ENCODE measurements at regions not wholly inside any gene's neighbourhood (a gene's known extent, or its start where the extent isn't known, plus 50 kb on each side); places are given as distances from the start of the nearest gene placed in this dataset.

DNA sequence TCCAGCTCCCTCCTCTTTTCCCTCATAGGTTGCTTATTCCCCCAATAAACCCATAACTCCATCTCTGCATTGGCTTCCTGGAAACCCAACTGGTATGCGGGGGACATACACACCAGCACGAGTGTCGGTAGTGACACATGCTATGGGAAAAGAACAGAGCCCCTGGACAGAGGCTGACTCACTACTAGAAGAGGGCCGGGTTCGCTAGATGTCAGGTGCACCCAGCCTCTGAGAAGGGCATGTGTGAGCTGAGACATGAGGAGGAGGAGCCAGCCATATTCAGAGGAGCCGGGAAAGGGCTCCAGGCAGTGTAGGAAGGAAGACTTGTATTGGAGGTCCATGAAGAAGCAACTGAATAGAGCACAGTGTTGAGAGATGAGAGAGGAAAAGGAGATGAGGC is 241.1 kb downstream of the SOX9 start:
- Mint-ChIP-seq H3K9me3 (peaks cover 3% of the 10 kb centered on the region), H3K27me3 (no peaks in the 10 kb centered on the region), H3K36me3 (ENCODE audit: low read depth) (no peaks in the 10 kb centered on the region), H3K4me3 (no peak overlapping the region), H3K27ac (no peak overlapping the region), H3K4me1 (ENCODE audit: low read depth) (no peaks in the 10 kb centered on the region)

DNA sequence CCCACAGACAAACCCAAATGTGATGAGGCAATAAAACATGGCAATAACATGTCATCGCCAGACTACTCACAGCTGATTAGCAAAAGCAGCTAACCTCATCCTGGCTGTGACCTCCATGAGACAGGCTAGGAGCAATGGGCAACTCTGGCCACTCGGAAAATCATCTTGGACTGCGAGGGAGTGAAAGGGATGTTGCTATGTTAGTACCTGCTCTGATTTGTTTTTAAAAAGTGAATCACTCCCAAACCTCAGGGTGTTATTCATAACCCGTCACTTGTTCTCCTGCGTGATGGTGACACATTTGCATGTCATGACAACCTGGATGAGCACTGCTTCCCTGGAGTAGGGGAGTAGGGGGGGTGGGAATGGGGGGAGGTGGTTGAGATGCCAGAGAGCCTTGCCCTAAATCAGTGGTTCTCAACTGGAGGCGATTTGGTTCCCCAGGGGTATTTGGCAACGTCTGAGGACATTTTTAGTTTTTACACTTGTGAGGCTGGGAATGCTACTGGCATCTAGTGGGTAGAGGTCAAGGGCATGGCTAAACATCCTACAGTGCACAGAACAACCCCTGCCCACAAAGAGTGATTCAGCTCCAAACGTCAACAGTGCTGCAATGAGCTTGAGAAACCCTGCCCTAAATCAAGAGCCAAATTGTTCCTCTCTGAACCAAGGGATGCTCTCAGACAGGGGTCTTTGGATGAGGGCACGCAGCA is 241.7 kb downstream of the SOX9 start:
- H3K4me3 Mint-ChIP-seq, result no peak overlapping the region
- no peak overlapping the region for H3K27ac Mint-ChIP-seq
- H3K27me3 Mint-ChIP-seq, result no peaks in the 10 kb centered on the region
- H3K9me3 Mint-ChIP-seq, result peaks cover 3% of the 10 kb centered on the region
- no peaks in the 10 kb centered on the region for H3K4me1 Mint-ChIP-seq (ENCODE audit: low read depth)
- no peaks in the 10 kb centered on the region for H3K36me3 Mint-ChIP-seq (ENCODE audit: low read depth)

DNA sequence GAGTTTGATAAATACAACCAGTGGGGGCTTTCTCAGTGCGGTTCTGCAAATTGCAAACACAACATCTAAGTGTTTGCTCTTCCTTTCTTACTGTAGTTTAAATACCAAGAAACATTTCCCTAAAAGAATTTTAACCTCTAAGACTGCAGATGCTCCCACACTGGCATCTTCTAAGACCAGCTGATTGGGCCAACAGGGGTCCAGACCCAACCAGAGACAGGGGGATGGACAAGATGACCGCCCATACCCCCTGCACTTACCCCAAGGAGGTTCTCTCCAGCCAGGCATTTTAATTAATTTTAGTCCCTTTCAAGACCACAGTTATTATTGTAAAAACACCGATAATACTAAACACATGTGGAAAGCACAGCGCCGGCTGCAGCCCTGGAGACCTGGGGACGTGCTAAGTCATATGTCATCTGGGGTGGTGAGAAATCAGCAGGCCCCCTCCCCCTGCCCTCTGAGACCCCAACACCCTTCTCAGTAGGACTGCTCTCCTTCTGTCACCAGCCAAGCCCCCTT is 242.3 kb downstream of the SOX9 start:
- Mint-ChIP-seq H3K4me3 (no peak overlapping the region), H3K27me3 (no peaks in the 10 kb centered on the region), H3K36me3 (ENCODE audit: low read depth) (no peaks in the 10 kb centered on the region), H3K27ac (no peak overlapping the region), H3K9me3 (peaks cover 3% of the 10 kb centered on the region), H3K4me1 (ENCODE audit: low read depth) (no peaks in the 10 kb centered on the region)

DNA sequence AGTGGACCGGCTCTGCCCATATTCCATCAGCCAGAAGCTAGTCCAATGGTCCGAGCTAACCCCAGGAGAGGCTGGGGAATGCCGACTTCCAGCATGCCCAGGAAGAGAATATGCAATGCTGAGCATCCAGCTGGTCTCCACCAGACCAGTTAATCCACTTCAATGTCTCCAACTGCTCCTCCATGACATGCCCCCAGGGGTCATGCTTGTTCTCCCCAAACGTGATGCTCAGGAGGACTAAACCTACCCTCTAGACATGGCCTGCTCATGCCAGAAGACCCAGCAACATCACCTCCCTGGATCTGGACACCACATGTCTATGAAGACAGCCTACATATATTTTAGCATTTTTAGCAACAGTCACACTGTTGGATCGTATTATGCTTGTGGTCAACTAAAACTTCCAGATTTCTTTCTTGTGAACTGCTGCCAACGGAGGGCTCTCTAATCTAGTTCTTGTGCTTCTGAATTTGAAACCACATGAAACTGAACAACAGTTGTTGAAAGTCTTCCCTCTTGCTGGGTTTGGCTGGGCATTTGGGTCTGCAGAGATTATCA is 245.1 kb downstream of the SOX9 start:
- no peaks in the 10 kb centered on the region for H3K27me3 Mint-ChIP-seq
- peaks cover 3% of the 10 kb centered on the region for H3K9me3 Mint-ChIP-seq
- H3K36me3 Mint-ChIP-seq (ENCODE audit: low read depth), result no peaks in the 10 kb centered on the region
- no peak overlapping the region for H3K4me3 Mint-ChIP-seq
- H3K4me1 Mint-ChIP-seq (ENCODE audit: low read depth), result no peaks in the 10 kb centered on the region
- H3K27ac Mint-ChIP-seq, result no peak overlapping the region

DNA sequence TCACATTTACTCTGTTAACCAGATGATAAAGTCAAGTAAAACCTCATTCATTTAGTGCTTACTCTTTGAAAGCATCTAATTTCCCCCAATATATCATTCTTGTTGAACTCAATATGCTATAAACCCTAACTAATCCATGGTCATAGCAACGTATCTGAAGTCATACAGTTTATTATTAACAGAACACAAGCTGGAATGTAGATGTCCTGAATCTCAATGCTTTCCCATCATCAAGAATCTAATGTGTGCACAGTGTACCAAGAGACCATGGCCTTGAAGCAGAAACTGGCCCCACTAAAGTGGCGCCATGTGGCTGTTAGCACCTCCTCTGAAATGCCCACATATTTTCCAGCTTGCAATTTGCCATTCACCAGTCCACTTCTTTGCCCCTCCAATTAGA is 245.8 kb downstream of the SOX9 start:
- Mint-ChIP-seq H3K36me3 (ENCODE audit: low read depth) (no peaks in the 10 kb centered on the region), H3K27ac (no peak overlapping the region), H3K9me3 (peaks cover 3% of the 10 kb centered on the region), H3K27me3 (no peaks in the 10 kb centered on the region), H3K4me3 (no peak overlapping the region), H3K4me1 (ENCODE audit: low read depth) (no peaks in the 10 kb centered on the region)

DNA sequence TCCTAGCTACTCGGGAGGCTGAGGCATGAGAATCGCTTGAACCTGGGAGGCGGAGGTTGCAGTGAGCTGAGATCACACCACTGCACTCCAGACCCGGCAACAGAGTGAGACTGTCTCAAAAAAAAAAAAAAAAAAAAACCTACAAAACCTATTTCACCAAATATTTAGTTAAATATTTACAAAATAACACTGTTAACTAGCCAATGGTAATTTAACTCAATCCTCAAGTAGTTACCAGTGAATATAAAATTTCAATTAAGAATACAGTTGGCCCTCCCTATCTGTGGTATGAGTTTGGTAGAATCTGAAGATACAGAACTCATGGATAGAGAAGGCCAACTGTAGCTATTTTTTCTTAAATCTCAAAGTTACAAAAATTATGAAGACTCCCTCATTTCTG is 247.4 kb downstream of the SOX9 start:
- H3K4me1 Mint-ChIP-seq (ENCODE audit: low read depth), result no peaks in the 10 kb centered on the region
- H3K27me3 Mint-ChIP-seq, result no peaks in the 10 kb centered on the region
- H3K4me3 Mint-ChIP-seq, result no peak overlapping the region
- H3K36me3 Mint-ChIP-seq (ENCODE audit: low read depth), result no peaks in the 10 kb centered on the region
- H3K9me3 Mint-ChIP-seq, result peaks cover 3% of the 10 kb centered on the region
- H3K27ac Mint-ChIP-seq, result no peak overlapping the region

DNA sequence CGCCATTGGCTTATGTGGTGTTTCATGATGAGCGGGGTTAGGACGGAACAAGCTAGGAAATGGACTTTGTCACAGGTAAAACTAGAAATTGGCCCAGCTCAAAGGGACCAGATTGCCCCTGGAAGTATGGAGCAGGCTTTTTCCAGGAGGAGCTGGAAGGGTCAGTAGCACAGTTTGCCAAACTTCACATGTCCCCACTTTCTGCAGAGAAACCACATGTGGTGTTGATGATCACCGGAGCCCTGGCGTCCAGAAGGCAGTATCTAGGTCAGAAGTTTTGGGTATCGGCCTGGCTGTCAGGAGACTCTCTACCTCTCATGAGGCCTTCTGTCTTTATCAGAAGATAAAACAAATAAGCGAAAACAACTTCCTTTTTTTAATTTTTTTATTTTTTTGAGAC is 248.5 kb downstream of the SOX9 start:
- H3K4me3 Mint-ChIP-seq, result no peak overlapping the region
- H3K27me3 Mint-ChIP-seq, result no peaks in the 10 kb centered on the region
- H3K36me3 Mint-ChIP-seq (ENCODE audit: low read depth), result no peaks in the 10 kb centered on the region
- peaks cover 3% of the 10 kb centered on the region for H3K9me3 Mint-ChIP-seq
- no peak overlapping the region for H3K27ac Mint-ChIP-seq
- H3K4me1 Mint-ChIP-seq (ENCODE audit: low read depth), result no peaks in the 10 kb centered on the region

DNA sequence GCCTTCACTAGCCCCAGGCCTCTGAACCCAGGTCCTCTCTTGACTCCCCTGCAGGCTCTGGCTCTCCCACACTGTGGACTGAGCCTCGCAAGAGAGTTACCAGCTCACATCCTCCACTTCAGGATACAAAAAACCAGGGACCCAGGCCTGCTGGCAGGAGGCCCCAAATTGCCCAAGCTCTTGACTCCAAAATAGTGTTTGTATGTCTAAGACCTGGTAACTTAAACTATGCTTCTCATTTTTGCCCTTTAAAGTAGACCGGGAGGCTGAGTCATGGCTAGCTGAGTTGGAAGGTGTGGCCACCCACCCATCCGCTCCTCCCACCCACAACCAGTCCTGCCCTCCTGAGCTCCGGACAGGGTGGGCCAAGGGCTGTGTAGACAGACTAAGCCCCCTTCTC is 250.0 kb downstream of the SOX9 start:
- Mint-ChIP-seq H3K27ac (no peak overlapping the region), H3K9me3 (peaks cover 3% of the 10 kb centered on the region), H3K36me3 (ENCODE audit: low read depth) (no peaks in the 10 kb centered on the region), H3K4me1 (ENCODE audit: low read depth) (no peaks in the 10 kb centered on the region), H3K4me3 (no peak overlapping the region), H3K27me3 (no peaks in the 10 kb centered on the region)

DNA sequence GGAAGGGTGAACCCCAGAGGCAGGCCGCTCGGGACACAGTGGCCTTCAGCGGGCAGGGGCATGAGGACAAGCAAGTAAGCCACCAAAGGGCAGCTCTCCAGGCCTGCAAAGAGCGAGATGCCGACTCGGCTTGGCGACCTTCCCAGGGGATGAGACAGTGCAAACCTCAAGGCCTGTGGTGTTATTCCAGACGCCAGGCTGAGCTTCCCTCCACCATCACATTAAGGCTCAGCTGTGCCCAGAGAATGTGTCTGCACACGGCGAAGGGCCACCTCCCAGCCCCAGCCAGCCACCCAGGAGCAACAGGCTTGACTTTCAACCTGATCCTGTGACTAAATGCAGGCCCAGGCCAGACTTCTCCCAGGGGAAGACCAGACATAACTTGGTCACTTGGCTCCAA is 251.4 kb downstream of the SOX9 start:
- Mint-ChIP-seq H3K4me3 (no peak overlapping the region), H3K36me3 (ENCODE audit: low read depth) (no peaks in the 10 kb centered on the region), H3K4me1 (ENCODE audit: low read depth) (no peaks in the 10 kb centered on the region), H3K9me3 (no peaks in the 10 kb centered on the region), H3K27ac (no peak overlapping the region), H3K27me3 (no peaks in the 10 kb centered on the region)

DNA sequence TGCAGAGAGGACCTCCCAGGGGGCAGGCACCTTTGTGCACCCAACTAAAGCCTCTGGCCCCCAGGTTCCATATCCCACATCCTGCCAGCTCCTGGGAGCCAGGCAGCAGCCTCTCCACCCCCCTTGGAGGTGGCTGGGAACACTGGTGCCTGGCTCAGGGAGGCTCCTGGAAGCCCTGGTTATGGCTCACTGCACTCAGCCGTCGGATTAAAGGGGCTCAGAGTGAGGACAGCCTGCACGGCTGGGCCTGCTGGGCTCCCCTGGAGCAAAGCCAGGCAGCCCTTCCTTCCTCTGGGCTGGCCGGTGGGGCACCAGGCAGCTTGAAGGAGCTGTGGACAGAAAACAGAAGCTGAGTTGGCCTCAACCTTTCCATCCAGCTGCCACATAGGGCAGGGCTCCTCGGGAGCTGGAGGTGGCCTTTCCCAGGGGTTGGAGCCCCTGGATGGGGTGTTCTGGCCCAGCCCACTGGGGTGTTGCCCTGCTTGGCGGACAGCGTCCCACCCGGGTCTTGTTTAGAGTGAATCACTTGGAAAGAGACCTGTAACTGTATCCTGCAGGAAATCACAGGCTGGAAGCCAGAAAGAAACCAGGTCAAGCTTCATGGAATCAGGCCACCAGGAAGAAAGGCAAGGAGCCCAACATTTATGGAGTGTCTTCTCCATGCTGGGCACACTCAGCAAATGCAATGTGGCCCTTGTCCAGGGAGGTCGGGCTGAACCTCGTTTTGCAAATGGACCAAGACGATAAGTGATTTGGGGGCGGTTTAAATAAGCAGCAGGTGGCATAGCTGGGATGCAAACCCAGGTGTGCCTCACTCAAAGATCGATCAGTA is 253.3 kb downstream of the SOX9 start:
- Mint-ChIP-seq H3K4me3 (no peak overlapping the region), H3K27ac (no peak overlapping the region), H3K4me1 (ENCODE audit: low read depth) (no peaks in the 10 kb centered on the region), H3K36me3 (ENCODE audit: low read depth) (no peaks in the 10 kb centered on the region), H3K27me3 (no peaks in the 10 kb centered on the region), H3K9me3 (no peaks in the 10 kb centered on the region)

DNA sequence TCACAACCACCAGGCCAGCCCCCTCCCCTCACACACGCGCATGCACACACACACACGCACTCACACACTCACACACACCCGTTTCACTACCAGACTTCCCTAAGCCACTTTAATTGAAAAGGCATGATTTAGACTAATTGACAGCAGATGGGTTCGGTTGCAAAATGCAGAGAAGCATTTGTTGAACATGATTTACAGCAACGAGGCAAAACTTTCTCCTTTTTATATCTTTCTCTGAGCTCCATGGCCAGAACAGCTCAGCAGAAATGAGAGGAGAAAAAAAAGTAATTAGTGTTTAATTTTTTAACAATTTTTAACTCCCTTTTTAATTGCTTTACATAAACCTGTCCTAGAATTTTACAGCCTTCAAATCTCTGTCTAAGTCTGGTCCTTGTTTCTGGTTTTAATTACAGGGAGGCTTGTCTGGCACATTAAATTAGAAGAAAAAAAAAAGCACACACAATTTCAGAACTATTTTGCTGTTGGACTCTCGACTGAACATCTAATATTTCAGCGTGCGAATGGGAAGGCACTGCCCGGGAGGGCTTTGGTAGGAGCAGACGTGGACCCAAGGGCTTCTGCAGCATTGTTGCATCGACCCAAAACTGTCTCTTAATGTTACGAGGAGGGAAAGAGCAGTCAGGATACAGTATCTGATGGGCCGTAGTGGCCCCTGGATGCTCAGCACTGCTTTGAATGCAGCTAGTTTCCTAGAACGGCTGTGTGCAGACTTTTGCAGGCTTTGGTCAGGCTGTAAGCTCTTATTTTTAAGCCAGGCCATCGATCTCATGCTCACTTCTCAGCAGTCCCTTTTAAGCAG is 255.9 kb downstream of the SOX9 start:
- H3K4me3 Mint-ChIP-seq, result no peak overlapping the region
- H3K9me3 Mint-ChIP-seq, result no peaks in the 10 kb centered on the region
- no peaks in the 10 kb centered on the region for H3K4me1 Mint-ChIP-seq (ENCODE audit: low read depth)
- H3K36me3 Mint-ChIP-seq (ENCODE audit: low read depth), result no peaks in the 10 kb centered on the region
- no peak overlapping the region for H3K27ac Mint-ChIP-seq
- no peaks in the 10 kb centered on the region for H3K27me3 Mint-ChIP-seq

DNA sequence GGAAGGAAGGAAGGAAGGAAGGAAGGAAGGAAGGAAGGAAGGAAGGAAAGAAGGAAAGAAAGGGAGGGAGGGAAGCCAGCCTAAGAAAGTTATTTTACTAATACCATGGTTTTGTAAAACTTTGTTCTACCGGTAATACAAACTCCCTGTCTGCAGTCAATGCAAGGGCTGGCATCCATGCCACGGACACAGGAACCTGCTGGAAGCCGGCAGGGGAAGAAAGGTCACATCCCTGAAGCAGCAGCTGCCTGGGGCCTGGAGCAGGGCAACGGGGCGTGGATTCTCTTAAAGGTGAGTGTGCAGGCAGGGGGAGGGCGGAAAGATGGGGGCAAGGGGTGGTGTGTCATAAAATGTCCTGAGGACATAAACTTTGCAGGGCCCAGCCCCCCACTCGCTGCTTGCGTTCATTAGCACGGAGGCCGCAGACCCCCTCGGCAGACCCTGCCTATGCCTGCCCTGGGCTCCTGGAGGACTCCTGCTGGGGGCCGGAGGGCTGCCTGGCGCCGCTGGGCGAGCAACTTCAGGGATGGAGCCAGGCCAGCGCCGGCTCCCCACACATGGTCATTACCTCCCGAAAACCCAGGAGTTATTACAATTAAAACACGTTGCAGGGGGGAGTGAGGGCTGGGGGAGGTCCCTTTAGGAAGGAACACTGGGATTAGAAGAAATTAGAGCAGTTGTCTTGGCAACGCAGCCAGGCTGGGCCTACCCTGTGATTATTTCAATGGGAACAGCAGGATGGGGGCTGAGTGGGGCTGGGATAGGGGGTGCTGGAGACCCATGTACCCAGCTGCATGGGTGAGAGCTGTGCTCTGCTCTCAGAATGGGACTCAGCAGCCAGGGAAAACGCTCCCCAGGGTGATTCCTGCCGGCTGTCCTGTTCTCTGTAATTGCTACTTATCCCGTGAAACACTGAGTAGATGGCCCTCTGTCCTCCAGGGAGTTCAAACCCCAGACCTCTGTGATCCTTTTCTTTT is 257.9 kb downstream of the SOX9 start:
- H3K9me3 Mint-ChIP-seq, result no peaks in the 10 kb centered on the region
- no peaks in the 10 kb centered on the region for H3K4me1 Mint-ChIP-seq (ENCODE audit: low read depth)
- H3K27ac Mint-ChIP-seq, result no peak overlapping the region
- no peaks in the 10 kb centered on the region for H3K36me3 Mint-ChIP-seq (ENCODE audit: low read depth)
- no peak overlapping the region for H3K4me3 Mint-ChIP-seq
- no peaks in the 10 kb centered on the region for H3K27me3 Mint-ChIP-seq

DNA sequence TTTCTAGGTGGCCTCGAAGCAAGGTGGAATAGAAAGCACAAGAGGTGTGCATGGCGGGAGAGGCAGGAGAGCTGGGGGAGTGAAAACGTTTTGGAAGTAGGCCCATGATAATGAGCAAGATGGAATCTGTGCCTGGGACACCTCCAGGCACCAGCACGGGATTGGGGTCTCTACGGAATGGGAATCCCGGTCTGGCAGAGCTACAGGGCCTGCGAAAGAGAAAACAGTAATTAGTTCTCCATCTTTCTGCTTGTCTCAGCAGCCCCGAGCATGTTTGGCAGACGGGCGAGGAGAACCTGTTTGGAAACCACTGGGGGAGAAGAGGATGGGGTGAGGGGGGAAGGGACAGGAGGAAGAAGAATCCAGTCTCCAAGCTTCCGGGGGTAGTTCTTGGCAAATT is 258.7 kb downstream of the SOX9 start:
- no peaks in the 10 kb centered on the region for H3K36me3 Mint-ChIP-seq (ENCODE audit: low read depth)
- no peak overlapping the region for H3K27ac Mint-ChIP-seq
- no peaks in the 10 kb centered on the region for H3K9me3 Mint-ChIP-seq
- no peaks in the 10 kb centered on the region for H3K4me1 Mint-ChIP-seq (ENCODE audit: low read depth)
- H3K4me3 Mint-ChIP-seq, result no peak overlapping the region
- H3K27me3 Mint-ChIP-seq, result no peaks in the 10 kb centered on the region

DNA sequence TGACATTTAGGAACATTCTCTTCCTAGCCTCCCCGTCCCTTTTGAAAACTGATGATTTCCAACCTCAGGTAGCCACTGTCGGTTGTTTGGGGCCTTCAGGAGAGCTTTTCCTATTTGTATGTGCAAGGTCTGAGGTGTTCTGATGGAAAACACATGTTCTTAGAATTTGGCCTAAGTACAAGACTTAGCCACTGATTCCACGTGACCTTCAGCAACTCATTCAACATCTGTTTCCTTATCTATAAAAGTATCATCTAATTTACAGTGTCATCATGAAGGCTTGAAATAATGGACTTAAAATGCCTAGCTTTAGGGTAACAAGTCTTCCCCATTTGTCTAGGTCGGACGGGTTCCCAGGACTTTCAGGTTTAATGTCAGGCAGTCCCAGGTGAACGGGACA is 259.3 kb downstream of the SOX9 start:
- no peak overlapping the region for H3K4me3 Mint-ChIP-seq
- no peaks in the 10 kb centered on the region for H3K27me3 Mint-ChIP-seq
- H3K27ac Mint-ChIP-seq, result no peak overlapping the region
- H3K9me3 Mint-ChIP-seq, result no peaks in the 10 kb centered on the region
- H3K4me1 Mint-ChIP-seq (ENCODE audit: low read depth), result no peaks in the 10 kb centered on the region
- no peaks in the 10 kb centered on the region for H3K36me3 Mint-ChIP-seq (ENCODE audit: low read depth)
